ENCODE measurements at regions not wholly inside any gene's neighbourhood (a gene's known extent, or its start where the extent isn't known, plus 50 kb on each side); places are given as distances from the start of the nearest gene placed in this dataset.

- TF ChIP-seq POLR2A (IDR thresholded peaks at IDR 0.05) = no peak
- no peak for TF ChIP-seq CTCF (IDR thresholded peaks at IDR 0.05)
- no peaks in the 10 kb centered on the region for H3K27me3 ChIP-seq
- H3K36me3 ChIP-seq = no peaks in the 10 kb centered on the region
- DNase-seq (no peak), ATAC-seq (no peak)
- no peaks in the 10 kb centered on the region for H3K4me1 ChIP-seq
- peak overlapping the region in 1 of 12 donors; percentile 1 for H3K27ac ChIP-seq
- intact Hi-C loops (cut with DNase I) = no loop called here
- no peaks in the 10 kb centered on the region for H3K9me3 ChIP-seq
- WGBS, 4 donors = 45 to 82% (median 53%) methylated on average over 3 of the region's 3 CpGs
- H3K4me3 ChIP-seq = no peak overlapping the region
Measured at GRCh38 chr7:84535580-84536270, 341.1 kb upstream of the SEMA3A start.

GRCh38 chr7:84533182-84533581 is 338.6 kb upstream of the SEMA3A start:
- Histone ChIP-seq H3K4me3 (no peak overlapping the region), H3K27ac (no peak overlapping the region), H3K36me3 (no peaks in the 10 kb centered on the region), H3K27me3 (no peaks in the 10 kb centered on the region), H3K9me3 (no peaks in the 10 kb centered on the region), H3K4me1 (no peaks in the 10 kb centered on the region)
- no peak for TF ChIP-seq CTCF (IDR thresholded peaks at IDR 0.05)
- no peak for TF ChIP-seq POLR2A (IDR thresholded peaks at IDR 0.05)
- intact Hi-C loops (cut with DNase I) = no loop called here
- DNase-seq (no peak), ATAC-seq (no peak)

- no peaks in the 10 kb centered on the region for H3K4me1 ChIP-seq
- H3K9me3 ChIP-seq = no peaks in the 10 kb centered on the region
- no peaks in the 10 kb centered on the region for H3K36me3 ChIP-seq
- H3K27ac ChIP-seq = no peak overlapping the region
- DNase-seq = no peak
- TF ChIP-seq CTCF (IDR thresholded peaks at IDR 0.05) (no peak), POLR2A (IDR thresholded peaks at IDR 0.05) (no peak)
- no peak for ATAC-seq
- no peaks in the 10 kb centered on the region for H3K27me3 ChIP-seq
- intact Hi-C loops (cut with DNase I) = no loop called here
- H3K4me3 ChIP-seq = no peak overlapping the region
Measured at GRCh38 chr7:84532196-84532595, 337.6 kb upstream of the SEMA3A start.

GRCh38 chr7:84529480-84530205 is 335.1 kb upstream of the SEMA3A start:
- H3K9me3 ChIP-seq = no peaks in the 10 kb centered on the region
- H3K27me3 ChIP-seq = no peaks in the 10 kb centered on the region
- no peaks in the 10 kb centered on the region for H3K4me1 ChIP-seq
- ATAC-seq (no peak), DNase-seq (no peak)
- H3K36me3 ChIP-seq = no peaks in the 10 kb centered on the region
- H3K4me3 ChIP-seq = no peak overlapping the region
- no peak for TF ChIP-seq POLR2A (IDR thresholded peaks at IDR 0.05)
- TF ChIP-seq CTCF (IDR thresholded peaks at IDR 0.05) = no peak
- peak overlapping the region in 1 of 12 donors; percentile 51 for H3K27ac ChIP-seq
- intact Hi-C loops (cut with DNase I) = no loop called here
- 82 to 90% (median 85%) methylated on average over 3 of the region's 3 CpGs for WGBS, 4 donors
